ENCODE measurements at regions not wholly inside any gene's neighbourhood (a gene's known extent, or its start where the extent isn't known, plus 50 kb on each side); places are given as distances from the start of the nearest gene placed in this dataset.
A peak's percentile ranks its signal among the peaks of the same experiment; 100 is the strongest.
"Not testable (repeated sequence)": the region's sequence is repeated elsewhere in the genome, so short reads cannot be mapped to it uniquely, and the experiment has no call there.

GRCh38 chr12:127126260-127126628, 1140.7 kb upstream of the TMEM132C start:
- no peak overlapping the region for H3K4me3 ChIP-seq (ENCODE audit: low read depth, low read length)
- no peak for DNase-seq (ENCODE audit: low read depth)
- no peak for TF ChIP-seq CTCF (IDR thresholded peaks at IDR 0.05; ENCODE audit: insufficient read depth, low read depth, low read length)

GRCh38 chr12:127127897-127128296, 1139.1 kb upstream of the TMEM132C start:
- H3K4me3 ChIP-seq (ENCODE audit: low read depth, low read length), result no peak overlapping the region
- no peak for TF ChIP-seq CTCF (IDR thresholded peaks at IDR 0.05; ENCODE audit: insufficient read depth, low read depth, low read length)
- no peak for DNase-seq (ENCODE audit: low read depth)

- no peak overlapping the region for H3K4me3 ChIP-seq (ENCODE audit: low read depth, low read length)
- DNase-seq (ENCODE audit: low read depth), result peak; percentile 45
- no peak for TF ChIP-seq CTCF (IDR thresholded peaks at IDR 0.05; ENCODE audit: insufficient read depth, low read depth, low read length)
These were observed 1136.4 kb upstream of the TMEM132C start for GRCh38 chr12:127130506-127131124.

- TF ChIP-seq CTCF (IDR thresholded peaks at IDR 0.05; ENCODE audit: insufficient read depth, low read depth, low read length), result no peak
- peak; percentile 18 for DNase-seq (ENCODE audit: low read depth)
- no peak overlapping the region for H3K4me3 ChIP-seq (ENCODE audit: low read depth, low read length)
These were observed 1133.2 kb upstream of the TMEM132C start for GRCh38 chr12:127133675-127134335.

GRCh38 chr12:127140864-127141484, 1126.0 kb upstream of the TMEM132C start:
- not testable (repeated sequence) for DNase-seq (ENCODE audit: low read depth); H3K4me3 ChIP-seq (ENCODE audit: low read depth, low read length)

- TF ChIP-seq CTCF (IDR thresholded peaks at IDR 0.05; ENCODE audit: insufficient read depth, low read depth, low read length), result no peak
- no peak for DNase-seq (ENCODE audit: low read depth)
- H3K4me3 ChIP-seq (ENCODE audit: low read depth, low read length), result no peak overlapping the region
These were observed 1124.0 kb upstream of the TMEM132C start for GRCh38 chr12:127143020-127143419.

- H3K4me3 ChIP-seq (ENCODE audit: low read depth, low read length), result no peak overlapping the region
- no peak for TF ChIP-seq CTCF (IDR thresholded peaks at IDR 0.05; ENCODE audit: insufficient read depth, low read depth, low read length)
- DNase-seq (ENCODE audit: low read depth), result no peak
These were observed 1122.2 kb upstream of the TMEM132C start for GRCh38 chr12:127144770-127145169.
